HG03378 (cell line): ENCODE measurements at regions not wholly inside any gene's neighbourhood (a gene's known extent, or its start where the extent isn't known, plus 50 kb on each side); places are given as distances from the start of the nearest gene placed in this dataset.
"Not testable (repeated sequence)": the region's sequence is repeated elsewhere in the genome, so short reads cannot be mapped to it uniquely, and the experiment has no call there.

Experiments
- ATAC-seq: cut with Tn5 transposase; IDR thresholded peaks from one replicate; pipeline ENCODE4 v1.9.1; 2021; ENCODE audit warnings: mild to moderate bottlenecking, moderate library complexity; ENCODE audit not compliant: unreplicated experiment

GRCh38 chr7:13072014-13072413, 384.6 kb downstream of the ARL4A start:
- no peak for ATAC-seq

- ATAC-seq, result no peak
Measured at GRCh38 chr7:13077466-13077865, 390.0 kb downstream of the ARL4A start.

GRCh38 chr7:13078105-13078504, 390.7 kb downstream of the ARL4A start:
- no peak for ATAC-seq

DNA sequence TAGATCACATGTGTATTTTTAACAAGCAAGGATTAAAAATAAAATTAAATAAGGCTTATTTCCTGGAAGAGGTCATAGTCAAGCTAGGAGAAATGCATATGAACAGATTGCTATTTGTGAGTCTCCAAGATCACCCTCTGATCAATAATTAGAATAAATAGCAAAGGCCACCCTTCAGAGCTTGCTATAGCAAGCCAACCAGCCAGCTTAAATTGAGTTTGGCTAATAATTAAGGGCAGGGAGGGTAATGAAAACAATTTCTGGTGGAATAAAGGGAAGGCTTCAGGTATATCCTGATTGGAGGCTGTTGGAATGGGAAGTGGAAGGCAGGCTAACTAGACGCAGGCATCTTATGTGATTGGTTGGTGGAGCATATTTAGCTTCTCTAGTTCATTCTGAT, 403.5 kb downstream of the ARL4A start:
- ATAC-seq, result no peak

- no peak for ATAC-seq
Measured at GRCh38 chr7:13091974-13092707, 404.7 kb downstream of the ARL4A start.

DNA sequence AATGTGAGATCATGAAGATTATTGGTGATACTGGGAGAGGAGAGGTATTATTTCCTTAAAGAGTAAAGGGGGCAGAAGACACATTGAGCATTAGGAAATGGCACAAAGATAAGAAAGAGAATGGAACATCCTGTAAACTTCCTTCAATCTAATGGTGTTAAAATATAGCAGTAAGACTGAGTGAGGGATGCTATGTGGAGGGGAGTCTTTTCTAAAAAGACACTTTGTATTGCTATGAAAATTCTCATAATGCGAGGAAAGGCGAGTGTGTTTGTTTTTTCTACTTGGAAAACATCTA, 405.2 kb downstream of the ARL4A start:
- no peak for ATAC-seq

DNA sequence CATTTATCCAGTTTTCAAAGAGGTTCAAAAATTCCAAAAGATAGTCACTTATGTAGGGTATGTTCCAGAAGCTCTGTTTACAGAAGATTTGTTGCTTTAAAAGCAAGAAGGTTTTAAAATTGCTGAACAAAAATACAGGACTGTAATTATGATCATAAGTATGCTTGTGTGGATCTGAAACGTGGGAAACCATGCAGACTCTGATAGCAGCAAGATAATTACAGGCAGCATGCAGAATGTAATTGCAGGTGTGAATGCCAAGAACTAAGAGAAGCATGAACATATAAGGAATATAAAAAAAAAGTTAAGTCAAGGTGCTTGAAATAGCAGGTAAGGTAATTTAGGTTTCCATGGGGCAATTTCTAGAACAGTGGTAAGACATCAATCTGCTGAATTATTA, 405.7 kb downstream of the ARL4A start:
- no peak for ATAC-seq

GRCh38 chr7:13097499-13097898, 410.1 kb downstream of the ARL4A start:
- no peak for ATAC-seq

DNA sequence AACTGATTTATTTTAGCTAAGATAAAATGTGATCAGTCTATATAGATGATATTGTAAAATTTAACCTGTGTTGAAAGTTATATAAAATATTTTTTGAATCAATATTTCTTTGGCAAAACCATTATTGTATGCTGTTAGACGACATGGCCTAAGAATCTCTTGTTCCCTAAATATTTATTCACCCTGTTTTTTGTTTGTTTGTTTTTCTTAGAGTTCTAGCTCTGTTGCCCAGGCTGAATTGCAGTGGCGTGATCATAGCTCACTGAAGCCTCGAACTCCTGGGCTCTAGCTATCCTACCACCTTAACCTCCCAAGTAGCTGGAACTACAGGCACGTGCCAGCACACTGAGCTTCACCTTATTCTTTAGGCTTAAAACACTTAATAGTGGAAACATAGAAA, 410.7 kb downstream of the ARL4A start:
- ATAC-seq, result no peak

- no peak for ATAC-seq
Measured at GRCh38 chr7:13099154-13099795, 411.8 kb downstream of the ARL4A start.

- ATAC-seq, result no peak
Measured at GRCh38 chr7:13104128-13104527, 416.7 kb downstream of the ARL4A start.

- ATAC-seq, result no peak
Measured at GRCh38 chr7:13105209-13105608, 417.8 kb downstream of the ARL4A start.

DNA sequence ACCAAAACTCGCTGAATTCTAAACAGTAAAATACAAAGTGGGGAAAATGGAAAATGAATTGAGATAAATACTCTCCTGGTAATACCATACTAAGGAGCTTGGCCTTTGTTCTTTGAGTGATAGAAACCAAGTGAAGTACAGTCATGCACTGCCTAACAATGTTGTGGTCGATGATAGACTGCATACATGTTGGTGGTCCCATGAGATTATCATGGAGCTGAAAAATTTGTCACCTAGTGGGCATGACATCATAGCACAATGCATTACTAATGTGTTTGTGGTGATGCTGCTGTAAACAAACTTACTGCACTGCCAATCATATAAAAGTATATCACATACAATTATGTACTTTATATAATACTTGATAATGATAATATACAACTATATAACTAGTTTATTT, 419.1 kb downstream of the ARL4A start:
- no peak for ATAC-seq

DNA sequence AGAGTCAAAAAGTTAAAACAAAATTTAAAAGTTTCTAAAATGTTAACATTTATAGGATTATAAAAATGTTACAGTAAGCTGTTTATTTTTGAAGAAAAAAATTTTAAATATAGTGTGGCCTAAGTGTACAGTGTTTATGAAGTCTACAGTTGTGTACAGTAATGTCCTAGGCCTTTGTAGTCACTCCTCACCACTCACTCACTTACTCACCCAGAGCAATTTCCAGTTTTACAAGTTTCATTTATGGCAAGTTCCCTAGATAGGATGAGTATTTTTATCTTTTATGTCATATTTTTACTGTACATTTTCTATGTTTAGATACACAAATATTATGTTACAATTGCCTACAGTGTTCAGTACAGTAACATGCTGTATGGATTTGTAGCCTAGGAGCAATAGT, 419.9 kb downstream of the ARL4A start:
- ATAC-seq, result no peak

GRCh38 chr7:13108061-13108460, 420.6 kb downstream of the ARL4A start:
- no peak for ATAC-seq

GRCh38 chr7:13109201-13109600, 421.8 kb downstream of the ARL4A start:
- no peak for ATAC-seq

DNA sequence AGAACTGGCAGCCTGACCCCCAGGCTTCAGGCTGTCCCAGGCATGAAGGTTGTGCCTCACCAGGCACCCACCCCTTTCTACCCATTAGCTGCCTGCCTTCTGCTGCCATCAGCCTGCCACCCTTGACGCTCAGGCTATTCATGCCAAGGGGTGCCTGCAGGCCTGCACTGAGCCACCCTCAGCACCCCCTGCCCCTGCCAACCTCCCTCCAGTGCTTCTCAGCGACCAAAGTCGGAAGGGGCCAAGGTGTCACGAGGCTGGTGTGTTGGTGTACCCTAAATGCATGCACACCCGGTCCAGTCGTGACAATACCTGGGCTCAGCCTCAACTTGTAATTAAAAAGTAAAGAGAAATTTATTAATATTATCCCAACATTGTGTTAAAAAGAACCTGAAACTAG, 422.7 kb downstream of the ARL4A start:
- ATAC-seq, result no peak

GRCh38 chr7:13111230-13111629, 423.8 kb downstream of the ARL4A start:
- no peak for ATAC-seq

DNA sequence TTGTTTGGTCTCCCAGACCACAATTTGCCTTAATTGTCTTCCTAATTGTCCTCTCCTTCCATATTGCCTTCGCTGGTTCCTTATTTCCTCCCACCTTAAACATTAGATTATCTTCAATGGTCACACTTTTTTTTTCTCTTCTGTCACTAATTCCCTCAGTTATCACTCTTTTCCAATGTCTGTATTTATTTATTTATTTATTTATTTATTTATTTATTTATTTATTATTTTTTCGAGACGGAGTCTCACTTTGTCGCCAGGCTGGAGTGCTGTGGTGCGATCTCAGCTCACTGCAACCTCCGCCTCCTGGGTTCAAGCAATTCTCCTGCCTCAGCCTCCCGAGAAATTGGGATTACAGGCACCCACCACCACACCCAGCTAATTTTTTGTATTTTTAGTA, 426.8 kb downstream of the ARL4A start:
- not testable (repeated sequence) for ATAC-seq

DNA sequence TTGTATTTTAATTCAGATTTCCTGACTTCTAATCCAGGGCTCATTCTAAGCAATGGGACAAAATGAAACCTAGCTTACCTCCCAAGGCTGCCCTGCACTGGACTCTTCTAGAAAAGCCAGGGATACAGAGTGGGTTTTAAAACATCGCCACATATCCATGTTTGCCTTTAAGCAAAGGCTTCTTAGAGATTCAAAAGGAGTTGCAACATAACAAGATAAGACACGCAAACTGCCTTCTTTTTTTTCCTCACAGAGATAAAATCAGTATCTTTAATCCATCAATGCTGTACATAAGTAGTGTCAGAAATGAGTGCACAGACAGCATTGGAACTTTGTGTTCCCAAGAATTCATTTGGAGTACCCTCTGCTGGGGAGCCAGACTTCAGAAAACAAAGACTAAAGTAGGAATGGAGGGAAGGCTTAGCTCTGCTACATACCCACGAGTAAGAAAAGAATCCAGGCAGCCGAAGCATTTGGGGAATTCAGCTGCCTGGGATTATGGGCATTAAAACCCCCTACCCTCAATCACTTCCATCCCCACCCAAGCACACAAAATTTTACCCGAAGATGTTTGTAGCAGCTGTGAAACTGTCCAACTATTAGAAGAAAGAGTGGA, 427.8 kb downstream of the ARL4A start:
- no peak for ATAC-seq

DNA sequence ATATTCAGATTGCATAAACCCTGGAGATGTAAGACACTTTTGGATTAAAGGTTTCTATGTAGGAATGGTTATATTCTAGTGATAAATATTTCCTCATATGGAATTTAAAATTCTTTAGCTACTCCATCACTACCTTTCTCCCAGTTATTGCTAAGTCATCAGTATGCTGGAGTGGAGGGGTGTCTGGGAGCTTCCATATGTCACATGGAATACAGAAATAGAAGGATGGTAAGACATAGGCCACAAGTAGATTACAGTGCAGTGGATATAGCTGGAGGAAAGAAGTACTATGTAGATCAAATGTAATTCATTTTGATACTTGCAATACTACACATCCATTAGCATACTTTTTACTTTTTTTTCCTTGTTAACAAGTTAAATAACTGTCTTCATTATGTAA, 428.4 kb downstream of the ARL4A start:
- ATAC-seq, result no peak

GRCh38 chr7:13117103-13117502, 429.7 kb downstream of the ARL4A start:
- no peak for ATAC-seq

DNA sequence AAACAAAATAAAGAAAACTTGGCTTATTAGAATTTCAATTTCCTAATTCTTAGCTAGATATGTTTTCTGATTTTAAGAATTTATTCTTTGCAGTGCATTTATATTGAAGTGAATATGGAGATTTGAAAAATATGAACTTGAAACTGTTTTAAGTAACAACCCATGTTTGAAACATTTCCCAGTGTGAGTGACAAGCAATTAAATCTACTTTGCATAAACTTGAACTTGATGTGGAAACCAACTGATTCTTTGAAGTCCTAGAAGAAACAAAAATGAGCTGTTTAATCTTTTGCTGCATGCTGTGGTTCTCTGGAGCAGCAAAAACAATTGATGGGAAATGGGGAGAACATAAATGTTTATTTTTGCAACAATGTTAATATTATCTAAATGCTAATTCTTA, 430.2 kb downstream of the ARL4A start:
- no peak for ATAC-seq
